ENCODE measurements at regions not wholly inside any gene's neighbourhood (a gene's known extent, or its start where the extent isn't known, plus 50 kb on each side); places are given as distances from the start of the nearest gene placed in this dataset.

DNA sequence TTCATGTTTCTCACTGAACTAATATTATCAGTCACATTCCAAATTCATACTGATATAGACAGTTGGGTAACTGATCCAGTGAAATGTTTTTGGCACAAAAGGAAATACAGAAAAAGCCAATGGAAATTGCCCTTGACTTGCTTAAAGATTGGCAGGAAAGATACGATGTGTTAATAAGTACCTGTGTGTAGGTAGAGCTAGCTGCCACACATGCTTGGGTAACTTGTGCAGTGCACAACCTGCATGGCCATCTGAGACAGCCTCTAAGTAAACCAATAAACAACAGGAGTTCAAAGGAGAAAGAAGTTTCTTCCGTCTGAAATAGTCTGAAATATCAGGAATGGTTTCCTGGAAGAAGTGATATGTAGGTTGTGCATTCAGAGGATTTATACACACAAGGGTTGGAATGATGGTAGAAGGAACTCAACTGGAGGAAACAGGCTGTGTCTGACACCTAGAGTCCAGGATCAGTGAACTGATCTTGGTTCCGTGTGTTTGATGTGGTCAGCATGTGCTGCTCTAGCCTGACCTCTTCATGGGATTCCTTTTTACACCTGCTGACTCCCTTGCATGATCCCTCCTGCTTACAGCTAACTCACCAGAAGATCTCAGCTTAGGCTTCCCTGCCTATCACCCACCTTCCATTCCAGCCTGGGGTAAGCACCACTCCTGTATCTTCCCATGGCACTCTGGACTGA is 81.4 kb upstream of the KRR1 start:
- TF ChIP-seq POLR2A (IDR thresholded peaks at IDR 0.05; ENCODE audit: low read length) (no peak), GATA1 (IDR thresholded peaks at IDR 0.05; ENCODE audit: low read depth, low read length) (no peak)
